ENCODE measurements at regions not wholly inside any gene's neighbourhood (a gene's known extent, or its start where the extent isn't known, plus 50 kb on each side); places are given as distances from the start of the nearest gene placed in this dataset.
A peak's percentile ranks its signal among the peaks of the same experiment; 100 is the strongest.

- no peak for DNase-seq
These were observed 263.7 kb downstream of the SLITRK6 start for GRCh38 chr13:85535316-85536084.

- DNase-seq = no peak
These were observed 265.3 kb downstream of the SLITRK6 start for GRCh38 chr13:85533911-85534310.

GRCh38 chr13:85529218-85529594 is 270.0 kb downstream of the SLITRK6 start:
- no peak for DNase-seq

GRCh38 chr13:85528491-85529217 is 270.6 kb downstream of the SLITRK6 start:
- no peak for DNase-seq

- no peak for DNase-seq
These were observed 271.9 kb downstream of the SLITRK6 start for GRCh38 chr13:85527316-85527715.

GRCh38 chr13:85525411-85525810 is 273.8 kb downstream of the SLITRK6 start:
- no peak for DNase-seq

GRCh38 chr13:85521657-85522056 is 277.6 kb downstream of the SLITRK6 start:
- peak; percentile 71 for DNase-seq

- no peak for DNase-seq
These were observed 278.8 kb downstream of the SLITRK6 start for GRCh38 chr13:85520445-85520844.

GRCh38 chr13:85519363-85519762 is 279.9 kb downstream of the SLITRK6 start:
- DNase-seq = no peak

GRCh38 chr13:85512421-85512820 is 286.8 kb downstream of the SLITRK6 start:
- no peak for DNase-seq

- peak; percentile 10 for DNase-seq
These were observed 289.7 kb downstream of the SLITRK6 start for GRCh38 chr13:85509512-85509911.

- DNase-seq = no peak
These were observed 290.4 kb downstream of the SLITRK6 start for GRCh38 chr13:85508683-85509329.

- DNase-seq = no peak
These were observed 295.4 kb downstream of the SLITRK6 start for GRCh38 chr13:85503797-85504196.

- no peak for DNase-seq
These were observed 297.6 kb downstream of the SLITRK6 start for GRCh38 chr13:85501616-85502015.

- no peak for DNase-seq
These were observed 298.4 kb downstream of the SLITRK6 start for GRCh38 chr13:85500696-85501256.

- DNase-seq = no peak
These were observed 300.4 kb downstream of the SLITRK6 start for GRCh38 chr13:85498774-85499173.

GRCh38 chr13:85497652-85498051 is 301.6 kb downstream of the SLITRK6 start:
- DNase-seq = no peak

GRCh38 chr13:85492283-85492682 is 306.9 kb downstream of the SLITRK6 start:
- DNase-seq = no peak

GRCh38 chr13:85486663-85487062 is 312.6 kb downstream of the SLITRK6 start:
- no peak for DNase-seq

GRCh38 chr13:85473144-85473543 is 326.1 kb downstream of the SLITRK6 start:
- no peak for DNase-seq

GRCh38 chr13:85469320-85469719 is 329.9 kb downstream of the SLITRK6 start:
- no peak for DNase-seq

- no peak for DNase-seq
These were observed 336.3 kb downstream of the SLITRK6 start for GRCh38 chr13:85462792-85463425.

GRCh38 chr13:85461621-85462020 is 337.6 kb downstream of the SLITRK6 start:
- DNase-seq = no peak
